GM12892 (cell line): ENCODE measurements at regions not wholly inside any gene's neighbourhood (a gene's known extent, or its start where the extent isn't known, plus 50 kb on each side); places are given as distances from the start of the nearest gene placed in this dataset.

Source experiments
- POLR2A ChIP-seq: IDR thresholded peaks from 2 replicates; pipeline ENCODE4 v1.6.1; 2011; ENCODE audit warnings: low read depth, low read length, control low read depth
- POLR2AphosphoS5 ChIP-seq: IDR thresholded peaks from 2 replicates; pipeline ENCODE4 v1.6.1; 2011; ENCODE audit warnings: low read depth, low read length, control low read depth

DNA sequence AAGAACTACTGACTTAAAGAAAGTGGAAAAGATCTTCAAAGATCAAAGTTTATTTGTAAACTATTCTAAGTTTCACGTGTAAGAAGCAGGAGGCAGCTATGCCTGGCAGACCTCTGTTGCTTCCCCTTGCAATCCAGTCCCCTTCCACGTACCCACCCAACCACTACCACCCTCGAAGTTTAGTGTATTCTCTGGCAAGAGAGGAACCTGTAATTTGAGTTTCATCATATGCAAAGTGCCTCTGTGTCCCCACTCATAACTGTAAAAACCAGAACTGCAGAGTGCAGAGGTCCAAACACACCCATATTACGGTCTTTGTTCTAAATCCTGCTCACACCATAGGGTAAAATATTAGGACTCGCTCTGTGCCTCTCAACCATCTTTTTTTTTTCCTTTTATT lies 75.8 kb upstream of the FRY start:
- TF ChIP-seq POLR2A (no peak), POLR2AphosphoS5 (no peak)
